ENCODE measurements at regions not wholly inside any gene's neighbourhood (a gene's known extent, or its start where the extent isn't known, plus 50 kb on each side); places are given as distances from the start of the nearest gene placed in this dataset.
A peak's percentile ranks its signal among the peaks of the same experiment; 100 is the strongest.
"Not testable (repeated sequence)": the region's sequence is repeated elsewhere in the genome, so short reads cannot be mapped to it uniquely, and the experiment has no call there.

GRCh38 chr3:170701696-170702678, 116.1 kb upstream of the SLC7A14 start:
- no peak for DNase-seq

GRCh38 chr3:170700054-170700404, 114.2 kb upstream of the SLC7A14 start:
- DNase-seq: no peak

DNA sequence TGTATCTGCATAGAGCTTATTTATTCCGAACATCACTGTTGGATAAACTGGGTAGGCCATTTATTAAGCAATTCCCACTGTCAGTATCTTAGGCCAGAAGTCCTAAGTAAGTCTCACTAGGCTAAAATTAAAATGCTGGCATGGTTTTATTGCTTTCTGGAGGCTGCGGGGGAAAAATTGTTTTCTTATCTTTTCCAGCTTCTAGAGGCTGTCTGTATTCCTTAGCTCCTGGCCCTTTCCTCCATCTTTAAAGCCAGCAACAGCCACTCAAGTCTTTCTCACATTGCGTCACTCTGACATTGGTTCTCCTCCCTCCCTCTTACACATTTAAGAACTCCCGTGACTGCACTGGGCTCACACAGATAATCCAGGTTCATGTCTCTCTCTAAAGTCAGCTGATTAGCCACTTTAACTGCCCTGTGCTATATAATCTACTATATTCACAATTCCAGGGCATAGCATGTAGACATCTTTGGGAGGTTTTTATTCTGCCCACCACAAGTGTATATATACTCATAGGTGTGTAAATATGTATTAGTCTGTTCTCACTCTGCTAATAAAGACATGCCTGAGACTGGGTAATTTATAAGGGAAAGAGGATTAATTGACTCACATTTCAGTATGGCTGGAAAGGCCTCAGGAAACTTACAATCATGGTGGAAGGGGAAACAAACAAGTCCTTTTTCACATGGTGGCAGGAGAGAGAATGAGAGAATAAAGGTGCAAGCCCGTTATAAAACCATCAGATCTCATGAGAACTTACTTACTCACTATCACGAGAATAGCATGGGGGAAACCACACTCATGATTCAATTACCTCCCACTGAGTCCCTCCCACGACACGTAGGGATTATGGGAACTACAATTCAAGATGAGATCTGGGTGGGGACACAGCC, 113.5 kb upstream of the SLC7A14 start:
- DNase-seq: no peak

- DNase-seq: no peak
Observed at GRCh38 chr3:170697908-170698307, 112.0 kb upstream of the SLC7A14 start.

GRCh38 chr3:170697131-170697530, 111.3 kb upstream of the SLC7A14 start:
- no peak for DNase-seq

DNA sequence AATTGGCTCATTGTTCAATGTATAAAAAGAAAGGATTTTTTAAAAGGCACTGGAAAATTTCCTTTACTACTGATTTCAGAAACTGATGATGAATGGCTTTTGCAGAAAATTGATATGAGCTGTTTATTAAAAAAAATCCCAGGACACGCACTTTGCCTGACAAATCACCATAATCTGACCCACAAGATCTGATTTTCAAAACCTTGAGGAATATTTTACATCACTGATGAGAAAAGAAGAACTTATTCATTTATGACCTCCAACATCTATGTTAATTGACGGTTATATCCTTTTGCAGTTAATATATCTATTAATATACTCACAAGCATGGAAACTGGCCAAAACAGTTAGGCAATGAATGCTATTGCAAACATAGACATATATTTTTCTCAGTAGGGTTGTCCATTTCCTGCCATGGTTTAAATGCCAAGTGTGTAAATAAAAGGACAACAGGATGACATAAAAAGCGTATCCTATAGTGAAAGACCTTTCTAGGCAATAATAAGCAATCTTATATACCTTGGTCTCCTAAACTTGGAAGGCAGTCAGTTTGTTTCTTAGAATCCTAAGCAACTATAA, 109.7 kb upstream of the SLC7A14 start:
- no peak for DNase-seq

DNA sequence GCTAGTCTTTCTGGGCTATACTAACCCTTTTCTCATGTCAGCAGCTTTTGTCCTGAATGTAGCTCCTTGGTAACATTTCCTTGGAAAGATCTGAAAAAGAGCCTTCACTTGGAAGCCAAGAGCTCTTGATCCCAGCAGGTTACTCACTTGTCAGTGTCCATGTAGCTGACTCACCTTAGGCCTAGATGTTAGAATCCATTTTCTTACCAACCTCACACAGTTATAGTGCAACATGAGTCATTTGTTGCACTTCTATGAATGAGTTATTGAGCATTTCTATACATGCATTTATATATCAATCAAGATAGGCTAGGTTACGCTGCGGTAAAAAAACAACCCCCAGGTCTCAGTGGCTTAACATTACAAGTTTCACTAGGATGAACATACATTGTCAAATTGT, 106.8 kb upstream of the SLC7A14 start:
- DNase-seq: no peak

DNA sequence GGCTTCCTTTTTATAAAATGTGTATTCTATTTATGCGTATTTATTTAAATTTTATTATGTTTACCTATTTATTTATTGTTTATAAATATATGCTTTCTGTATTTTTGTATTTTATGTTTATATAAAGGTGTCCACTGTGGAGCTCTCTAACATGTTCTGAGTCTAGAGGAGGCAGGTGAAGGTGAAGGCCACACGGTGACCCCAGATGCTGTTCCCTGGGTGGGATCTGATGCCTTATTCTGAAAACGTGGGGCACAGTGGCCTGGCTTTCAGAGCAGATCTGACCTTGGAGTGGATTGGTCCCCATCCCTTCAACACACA, 104.7 kb upstream of the SLC7A14 start:
- DNase-seq: no peak

GRCh38 chr3:170689893-170690660, 104.2 kb upstream of the SLC7A14 start:
- peak in 4 of 6 experiments; percentile 13 to 22 (median 19) for DNase-seq

DNA sequence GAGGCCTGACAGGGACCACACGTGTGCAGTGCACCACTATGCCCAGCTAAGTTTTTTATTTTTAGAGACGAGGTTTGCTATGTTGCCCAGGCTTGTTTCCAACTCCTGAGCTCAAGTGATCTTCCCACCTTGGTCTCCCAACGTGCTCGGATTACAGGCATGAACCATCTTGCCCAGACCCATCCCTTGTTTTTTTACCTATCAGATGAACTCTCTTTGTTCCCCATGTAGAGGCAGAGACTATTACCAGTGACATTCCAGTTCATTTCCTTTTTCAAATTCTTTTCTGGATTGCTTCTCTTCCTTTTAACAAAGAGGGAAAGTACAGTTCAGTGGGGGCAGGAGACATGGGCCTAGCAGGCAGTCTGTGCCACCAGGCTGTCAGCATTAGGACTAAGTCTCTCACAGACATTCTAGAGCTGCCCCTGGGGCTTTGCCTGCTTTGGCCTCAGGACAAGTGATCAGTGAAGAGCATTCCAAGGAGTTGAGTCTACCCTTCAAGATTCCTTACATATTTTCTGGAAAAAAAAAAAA, 103.5 kb upstream of the SLC7A14 start:
- DNase-seq: no peak

DNA sequence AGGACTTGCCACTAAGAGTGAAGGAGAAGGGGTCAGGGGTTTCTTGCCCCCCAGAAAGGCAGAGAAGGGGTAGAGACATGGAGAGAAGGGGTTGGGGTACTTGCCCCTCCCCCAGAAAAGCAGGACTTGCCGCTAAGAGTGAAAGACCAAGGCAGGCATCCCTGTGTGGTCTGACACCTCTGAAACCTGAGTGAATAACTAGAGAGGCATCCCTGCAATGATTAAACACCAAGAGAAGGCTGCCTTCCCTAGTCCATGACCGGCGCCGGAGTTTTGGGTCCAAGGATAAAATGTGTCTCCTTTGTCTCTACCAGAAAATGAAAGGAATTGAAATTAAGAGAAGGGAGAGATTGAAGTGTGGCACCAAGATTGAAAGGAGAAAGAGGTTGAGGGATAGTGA, 102.3 kb upstream of the SLC7A14 start:
- DNase-seq: not testable (repeated sequence)

DNA sequence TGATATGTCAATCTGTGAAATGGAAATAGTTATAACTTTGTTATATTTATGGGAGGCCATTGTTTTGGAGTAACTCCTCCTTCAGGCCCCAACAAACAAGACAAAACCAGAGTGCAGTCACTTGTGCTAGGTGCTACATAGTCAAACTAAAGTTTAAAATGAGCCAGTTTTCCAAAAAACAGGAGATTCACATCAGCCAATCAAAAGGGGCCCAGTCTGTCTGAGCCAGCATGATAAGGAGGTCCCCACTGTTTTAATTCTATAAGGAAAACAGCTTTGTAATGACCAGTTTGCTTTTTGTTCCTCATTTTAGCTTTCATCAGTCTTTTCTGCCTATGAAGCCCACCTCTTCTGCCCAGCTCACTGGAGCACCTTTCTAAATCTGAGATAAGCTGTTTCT, 94.7 kb upstream of the SLC7A14 start:
- DNase-seq: no peak

GRCh38 chr3:170679190-170679589, 93.3 kb upstream of the SLC7A14 start:
- DNase-seq: no peak

- DNase-seq: no peak
Observed at GRCh38 chr3:170670504-170670903, 84.6 kb upstream of the SLC7A14 start.

GRCh38 chr3:170662986-170663385, 77.1 kb upstream of the SLC7A14 start:
- DNase-seq: not testable (repeated sequence)

- DNase-seq: no peak
Observed at GRCh38 chr3:170660139-170660538, 74.3 kb upstream of the SLC7A14 start.

- DNase-seq: no peak
Observed at GRCh38 chr3:170657312-170657711, 71.4 kb upstream of the SLC7A14 start.

- DNase-seq: no peak
Observed at GRCh38 chr3:170656284-170656683, 70.4 kb upstream of the SLC7A14 start.

- DNase-seq: no peak
Observed at GRCh38 chr3:170653801-170654200, 67.9 kb upstream of the SLC7A14 start.

GRCh38 chr3:170651260-170651845, 65.5 kb upstream of the SLC7A14 start:
- no peak for DNase-seq

DNA sequence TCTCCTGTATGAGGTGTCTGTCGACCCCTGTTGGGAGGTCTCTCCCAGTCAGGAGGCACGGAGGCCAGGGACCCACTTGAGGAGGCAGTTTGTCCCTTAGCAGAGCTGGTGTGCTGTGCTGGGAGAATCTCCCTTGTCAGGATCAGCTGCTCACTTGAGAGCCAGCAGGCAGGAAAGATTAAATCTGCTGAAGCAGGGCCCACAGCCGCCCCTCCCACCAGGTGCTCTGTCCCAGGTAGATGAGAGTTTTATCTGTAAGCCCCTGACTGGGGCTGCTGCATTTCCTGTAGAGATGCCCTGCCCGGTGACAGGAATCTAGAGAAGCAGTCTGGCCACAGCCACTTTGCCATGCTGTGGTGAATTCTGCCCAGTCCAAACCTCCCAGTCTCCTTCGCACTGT, 64.7 kb upstream of the SLC7A14 start:
- DNase-seq: not testable (repeated sequence)

GRCh38 chr3:170644711-170645110, 58.8 kb upstream of the SLC7A14 start:
- no peak for DNase-seq
